HL-60 (cell line): ENCODE measurements at regions not wholly inside any gene's neighbourhood (a gene's known extent, or its start where the extent isn't known, plus 50 kb on each side); places are given as distances from the start of the nearest gene placed in this dataset.

Experiments used
- DNase-seq, 2 experiments: peaks; one replicate each; pipeline ENCODE4 v3.0.0-alpha.2; 2010 to 2020; ENCODE audit warnings: low read depth in 1 of 2, low spot score in 1 of 2
- H3K27ac ChIP-seq: fragments of 250-450 bp; sonication (Bioruptor Pico); replicated peaks from 2 replicates; pipeline ENCODE4 v1.5.1; 2020; ENCODE audit warnings: mild to moderate bottlenecking, moderate library complexity
- H3K27me3 ChIP-seq: fragments of 250-450 bp; sonication (Bioruptor Pico); 2 replicates; pipeline ENCODE4 v1.5.1; 2021; ENCODE audit warnings: mild to moderate bottlenecking, moderate library complexity; ENCODE audit not compliant: insufficient read depth, poor library complexity, severe bottlenecking
- H3K4me3 ChIP-seq: replicated peaks from 2 replicates; pipeline ENCODE4 v1.5.1; 2011; ENCODE audit warnings: mild to moderate bottlenecking, control low read depth, low read length; ENCODE audit not compliant: insufficient read depth
- GABPA ChIP-seq: IDR thresholded peaks from 2 replicates; pipeline ENCODE4 v1.6.1; 2012; ENCODE audit warnings: low read depth
- POLR2AphosphoS5 ChIP-seq: IDR thresholded peaks from 2 replicates; pipeline ENCODE4 v1.6.1; 2012; ENCODE audit warnings: low read depth
- SPI1 ChIP-seq: IDR thresholded peaks from 2 replicates; pipeline ENCODE4 v1.6.1; 2012; ENCODE audit warnings: low read depth, mild to moderate bottlenecking, borderline replicate concordance
- TF ChIP-seq, protein P1 (sequence below): IDR thresholded peaks from 2 replicates; pipeline ENCODE4 v1.6.1; 2012; ENCODE audit warnings: low read depth; ENCODE audit not compliant: insufficient replicate concordance
- TF ChIP-seq, protein P2 (sequence below): IDR thresholded peaks from one replicate; pipeline ENCODE4 v1.5.1; 2011; ENCODE audit warnings: low read length, control low read depth, inconsistent platforms; ENCODE audit not compliant: insufficient read depth

- DNase-seq = no peak
- Histone ChIP-seq H3K27me3 (no peaks in the 10 kb centered on the region), H3K27ac (no peak overlapping the region), H3K4me3 (no peak overlapping the region)
- TF ChIP-seq, protein P1, sequence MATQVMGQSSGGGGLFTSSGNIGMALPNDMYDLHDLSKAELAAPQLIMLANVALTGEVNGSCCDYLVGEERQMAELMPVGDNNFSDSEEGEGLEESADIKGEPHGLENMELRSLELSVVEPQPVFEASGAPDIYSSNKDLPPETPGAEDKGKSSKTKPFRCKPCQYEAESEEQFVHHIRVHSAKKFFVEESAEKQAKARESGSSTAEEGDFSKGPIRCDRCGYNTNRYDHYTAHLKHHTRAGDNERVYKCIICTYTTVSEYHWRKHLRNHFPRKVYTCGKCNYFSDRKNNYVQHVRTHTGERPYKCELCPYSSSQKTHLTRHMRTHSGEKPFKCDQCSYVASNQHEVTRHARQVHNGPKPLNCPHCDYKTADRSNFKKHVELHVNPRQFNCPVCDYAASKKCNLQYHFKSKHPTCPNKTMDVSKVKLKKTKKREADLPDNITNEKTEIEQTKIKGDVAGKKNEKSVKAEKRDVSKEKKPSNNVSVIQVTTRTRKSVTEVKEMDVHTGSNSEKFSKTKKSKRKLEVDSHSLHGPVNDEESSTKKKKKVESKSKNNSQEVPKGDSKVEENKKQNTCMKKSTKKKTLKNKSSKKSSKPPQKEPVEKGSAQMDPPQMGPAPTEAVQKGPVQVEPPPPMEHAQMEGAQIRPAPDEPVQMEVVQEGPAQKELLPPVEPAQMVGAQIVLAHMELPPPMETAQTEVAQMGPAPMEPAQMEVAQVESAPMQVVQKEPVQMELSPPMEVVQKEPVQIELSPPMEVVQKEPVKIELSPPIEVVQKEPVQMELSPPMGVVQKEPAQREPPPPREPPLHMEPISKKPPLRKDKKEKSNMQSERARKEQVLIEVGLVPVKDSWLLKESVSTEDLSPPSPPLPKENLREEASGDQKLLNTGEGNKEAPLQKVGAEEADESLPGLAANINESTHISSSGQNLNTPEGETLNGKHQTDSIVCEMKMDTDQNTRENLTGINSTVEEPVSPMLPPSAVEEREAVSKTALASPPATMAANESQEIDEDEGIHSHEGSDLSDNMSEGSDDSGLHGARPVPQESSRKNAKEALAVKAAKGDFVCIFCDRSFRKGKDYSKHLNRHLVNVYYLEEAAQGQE = no peak
- no peak for TF ChIP-seq GABPA
- TF ChIP-seq SPI1 = no peak
- TF ChIP-seq, protein P2, sequence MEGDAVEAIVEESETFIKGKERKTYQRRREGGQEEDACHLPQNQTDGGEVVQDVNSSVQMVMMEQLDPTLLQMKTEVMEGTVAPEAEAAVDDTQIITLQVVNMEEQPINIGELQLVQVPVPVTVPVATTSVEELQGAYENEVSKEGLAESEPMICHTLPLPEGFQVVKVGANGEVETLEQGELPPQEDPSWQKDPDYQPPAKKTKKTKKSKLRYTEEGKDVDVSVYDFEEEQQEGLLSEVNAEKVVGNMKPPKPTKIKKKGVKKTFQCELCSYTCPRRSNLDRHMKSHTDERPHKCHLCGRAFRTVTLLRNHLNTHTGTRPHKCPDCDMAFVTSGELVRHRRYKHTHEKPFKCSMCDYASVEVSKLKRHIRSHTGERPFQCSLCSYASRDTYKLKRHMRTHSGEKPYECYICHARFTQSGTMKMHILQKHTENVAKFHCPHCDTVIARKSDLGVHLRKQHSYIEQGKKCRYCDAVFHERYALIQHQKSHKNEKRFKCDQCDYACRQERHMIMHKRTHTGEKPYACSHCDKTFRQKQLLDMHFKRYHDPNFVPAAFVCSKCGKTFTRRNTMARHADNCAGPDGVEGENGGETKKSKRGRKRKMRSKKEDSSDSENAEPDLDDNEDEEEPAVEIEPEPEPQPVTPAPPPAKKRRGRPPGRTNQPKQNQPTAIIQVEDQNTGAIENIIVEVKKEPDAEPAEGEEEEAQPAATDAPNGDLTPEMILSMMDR = no peak
- TF ChIP-seq POLR2AphosphoS5 = no peak
Observed at GRCh38 chr2:22748909-22749308, 636.1 kb upstream of the KLHL29 start.

GRCh38 chr2:22753476-22753875, 631.5 kb upstream of the KLHL29 start:
- no peak for TF ChIP-seq GABPA
- no peaks in the 10 kb centered on the region for H3K27me3 ChIP-seq
- no peak overlapping the region for H3K27ac ChIP-seq
- no peak for DNase-seq
- no peak overlapping the region for H3K4me3 ChIP-seq

DNA sequence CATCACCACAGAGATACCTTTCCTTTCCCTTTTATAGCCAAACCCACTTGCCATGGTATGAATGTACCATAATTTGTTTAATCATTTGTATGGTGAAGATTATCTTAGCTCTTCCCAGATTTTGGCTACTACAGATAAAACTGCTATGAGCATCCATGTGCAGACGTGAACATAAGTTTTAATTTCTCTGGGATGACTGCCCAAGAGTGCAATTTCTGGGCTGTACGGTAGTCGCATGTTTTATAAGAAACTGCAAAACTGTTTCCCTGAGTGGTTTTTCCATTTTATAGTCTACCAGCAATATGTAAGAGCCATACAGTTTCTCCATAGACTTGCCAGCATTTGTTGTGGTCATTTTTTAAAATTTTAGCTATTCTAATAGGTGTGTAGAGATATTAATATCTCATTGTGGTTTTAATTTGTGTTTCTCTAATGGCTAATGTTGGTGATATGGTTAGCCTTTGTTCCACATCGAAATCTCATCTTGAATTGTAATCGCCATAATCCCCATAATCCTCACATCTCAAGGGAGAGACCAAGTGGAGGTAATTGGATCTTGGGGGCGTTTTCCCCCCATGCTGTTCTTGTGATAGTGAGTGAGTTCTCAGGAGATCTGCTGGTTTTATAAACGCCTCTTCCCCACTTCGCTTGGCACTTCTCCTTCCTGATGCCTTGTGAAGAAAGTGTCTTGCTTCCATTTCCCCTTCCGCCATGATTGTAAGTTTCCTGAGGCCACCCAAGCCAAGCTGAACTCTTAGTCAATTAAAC, 628.5 kb upstream of the KLHL29 start:
- no peaks in the 10 kb centered on the region for H3K27me3 ChIP-seq
- H3K27ac ChIP-seq = no peak overlapping the region
- no peak for DNase-seq
- no peak overlapping the region for H3K4me3 ChIP-seq
- TF ChIP-seq GABPA = no peak
- no peak for TF ChIP-seq SPI1
- TF ChIP-seq, protein P1 = no peak
- TF ChIP-seq, protein P2 = no peak
- no peak for TF ChIP-seq POLR2AphosphoS5

- TF ChIP-seq, protein P2 = no peak
- TF ChIP-seq GABPA = no peak
- TF ChIP-seq, protein P1 = no peak
- TF ChIP-seq POLR2AphosphoS5 = no peak
- Histone ChIP-seq H3K27me3 (no peaks in the 10 kb centered on the region), H3K4me3 (no peak overlapping the region), H3K27ac (no peak overlapping the region)
- no peak for DNase-seq
Observed at GRCh38 chr2:22769497-22769896, 615.5 kb upstream of the KLHL29 start.
